ENCODE measurements at regions not wholly inside any gene's neighbourhood (a gene's known extent, or its start where the extent isn't known, plus 50 kb on each side); places are given as distances from the start of the nearest gene placed in this dataset.

GRCh38 chr2:41111836-41112627 lies 660.1 kb upstream of the SLC8A1 start (continued):
- TF ChIP-seq E2F8 (IDR thresholded peaks at IDR 0.05; ENCODE audit: low read depth, partially characterized antibody) (no peak), ESRRA (IDR thresholded peaks at IDR 0.05; ENCODE audit: low read length) (no peak), PAX8 (IDR thresholded peaks at IDR 0.05) (no peak), REST (IDR thresholded peaks at IDR 0.05; ENCODE audit: low read depth, low read length) (no peak), NFYA (IDR thresholded peaks at IDR 0.05; ENCODE audit: borderline replicate concordance, low read depth, low read length) (no peak), ZNF622 (IDR thresholded peaks at IDR 0.05) (no peak), NR2C1 (IDR thresholded peaks at IDR 0.05) (no peak), BMI1 (IDR thresholded peaks at IDR 0.05; ENCODE audit: borderline replicate concordance) (no peak), PKNOX1 (IDR thresholded peaks at IDR 0.05) (no peak), ZNF217 (IDR thresholded peaks at IDR 0.05) (no peak)

All from GM12878 (cell line).